ENCODE measurements at regions not wholly inside any gene's neighbourhood (a gene's known extent, or its start where the extent isn't known, plus 50 kb on each side); places are given as distances from the start of the nearest gene placed in this dataset.
"Not testable (repeated sequence)": the region's sequence is repeated elsewhere in the genome, so short reads cannot be mapped to it uniquely, and the experiment has no call there.

- intact Hi-C loops (cut with DNase I); DNase-seq (ENCODE audit: low spot score): not testable (repeated sequence)
Observed at GRCh38 chr12:73605925-73606324, 931.7 kb upstream of the ATXN7L3B start.

DNA sequence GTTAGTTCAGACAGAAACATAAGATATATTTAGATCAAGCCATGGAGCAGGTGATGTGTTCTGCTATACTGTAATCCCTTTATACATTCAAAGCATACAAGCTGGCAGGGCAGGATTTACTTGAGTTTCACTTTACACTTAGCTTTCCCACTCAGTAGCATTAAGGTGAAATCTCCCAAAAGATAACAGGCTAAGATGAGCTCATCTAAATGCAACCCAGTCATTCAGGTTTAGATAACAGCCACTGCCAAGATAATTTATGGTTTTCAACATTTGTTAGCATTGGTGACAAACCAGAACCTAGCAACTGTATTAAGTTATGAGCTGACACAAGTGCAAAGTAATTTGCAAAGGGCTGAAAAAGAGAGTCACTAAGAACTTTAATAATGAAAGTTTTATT lies 925.1 kb upstream of the ATXN7L3B start:
- intact Hi-C loops (cut with DNase I): no loop called here
- no peak for DNase-seq (ENCODE audit: low spot score)

GRCh38 chr12:73623421-73623820 lies 914.2 kb upstream of the ATXN7L3B start:
- intact Hi-C loops (cut with DNase I): no loop called here
- no peak for DNase-seq (ENCODE audit: low spot score)

GRCh38 chr12:73625226-73625625 lies 912.4 kb upstream of the ATXN7L3B start:
- intact Hi-C loops (cut with DNase I): no loop called here
- DNase-seq (ENCODE audit: low spot score): no peak

GRCh38 chr12:73629171-73629570 lies 908.5 kb upstream of the ATXN7L3B start:
- intact Hi-C loops (cut with DNase I): no loop called here
- DNase-seq (ENCODE audit: low spot score): no peak

DNA sequence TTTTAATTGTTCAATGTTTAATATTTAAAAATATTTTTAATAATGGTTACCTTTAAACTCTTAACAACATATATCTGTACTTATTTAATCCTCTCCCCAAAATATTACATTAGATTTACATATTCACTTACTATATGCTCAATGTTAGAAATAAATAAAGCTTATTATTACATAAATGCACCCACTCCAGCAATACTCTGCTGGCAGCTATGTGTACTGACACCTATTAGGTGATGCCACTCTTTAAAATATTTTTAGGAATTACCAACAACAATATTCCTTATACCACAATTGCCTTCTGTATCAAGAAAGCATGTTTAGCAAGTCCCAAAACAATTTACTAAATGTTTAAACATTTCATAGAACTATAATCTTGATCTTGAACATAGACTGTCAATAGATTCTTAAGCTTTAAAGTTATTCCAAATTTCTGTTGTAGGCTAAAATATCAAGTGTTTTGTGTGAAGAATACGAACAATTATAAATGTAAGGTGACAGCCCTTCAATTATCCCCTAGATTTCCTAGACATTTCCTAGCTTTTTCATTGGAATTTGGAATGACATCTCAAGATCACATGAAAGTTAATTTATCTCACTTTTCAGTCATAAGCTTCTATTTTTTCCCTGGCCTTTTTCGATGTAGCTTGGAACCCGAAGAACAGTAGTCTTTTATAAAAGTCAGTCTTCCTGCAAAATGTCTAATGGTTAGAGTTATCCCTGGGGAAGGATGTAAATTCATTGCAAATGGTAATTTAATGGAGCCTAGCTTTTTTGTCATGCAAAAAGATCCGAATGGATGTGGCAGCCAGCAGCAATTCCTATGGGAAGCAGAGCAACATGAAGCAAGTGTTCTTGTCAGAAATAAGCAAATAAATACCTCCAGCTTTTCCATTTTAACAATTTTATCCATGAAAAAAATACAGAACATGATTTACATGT lies 907.5 kb upstream of the ATXN7L3B start:
- no peak for DNase-seq (ENCODE audit: low spot score)
- intact Hi-C loops (cut with DNase I): no loop called here

GRCh38 chr12:73632191-73632590 lies 905.4 kb upstream of the ATXN7L3B start:
- intact Hi-C loops (cut with DNase I): no loop called here
- no peak for DNase-seq (ENCODE audit: low spot score)

GRCh38 chr12:73632661-73633060 lies 905.0 kb upstream of the ATXN7L3B start:
- intact Hi-C loops (cut with DNase I): no loop called here

GRCh38 chr12:73639397-73639796 lies 898.2 kb upstream of the ATXN7L3B start:
- intact Hi-C loops (cut with DNase I); DNase-seq (ENCODE audit: low spot score): not testable (repeated sequence)

More at GRCh38 chr12:73632661-73633060, 905.0 kb upstream of the ATXN7L3B start:
- DNase-seq (ENCODE audit: low spot score): no peak

- no peak for DNase-seq (ENCODE audit: low spot score)
- intact Hi-C loops (cut with DNase I): no loop called here
Observed at GRCh38 chr12:73656375-73656774, 881.3 kb upstream of the ATXN7L3B start.

GRCh38 chr12:73659802-73660201 lies 877.8 kb upstream of the ATXN7L3B start:
- DNase-seq (ENCODE audit: low spot score): no peak
- intact Hi-C loops (cut with DNase I): no loop called here

DNA sequence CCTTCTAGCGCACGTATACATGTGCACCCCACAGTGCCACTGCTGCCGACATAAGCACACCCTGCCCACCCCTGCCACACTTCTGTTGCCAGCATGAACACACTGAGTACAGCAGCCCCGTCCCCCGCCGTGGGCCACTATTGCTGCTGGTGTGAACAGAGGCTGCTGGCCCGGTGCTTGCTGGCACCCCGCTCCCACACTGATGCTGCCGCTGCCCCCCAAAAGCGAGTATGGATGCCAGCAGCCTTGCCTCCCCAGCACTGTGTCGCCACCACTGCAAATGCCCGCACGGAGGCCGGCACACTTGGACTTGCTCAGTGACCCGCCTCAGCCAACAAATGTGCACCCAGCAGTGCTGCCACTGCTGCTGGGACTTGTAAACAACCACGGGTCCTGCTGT lies 872.4 kb upstream of the ATXN7L3B start:
- intact Hi-C loops (cut with DNase I): no loop called here
- no peak for DNase-seq (ENCODE audit: low spot score)

DNA sequence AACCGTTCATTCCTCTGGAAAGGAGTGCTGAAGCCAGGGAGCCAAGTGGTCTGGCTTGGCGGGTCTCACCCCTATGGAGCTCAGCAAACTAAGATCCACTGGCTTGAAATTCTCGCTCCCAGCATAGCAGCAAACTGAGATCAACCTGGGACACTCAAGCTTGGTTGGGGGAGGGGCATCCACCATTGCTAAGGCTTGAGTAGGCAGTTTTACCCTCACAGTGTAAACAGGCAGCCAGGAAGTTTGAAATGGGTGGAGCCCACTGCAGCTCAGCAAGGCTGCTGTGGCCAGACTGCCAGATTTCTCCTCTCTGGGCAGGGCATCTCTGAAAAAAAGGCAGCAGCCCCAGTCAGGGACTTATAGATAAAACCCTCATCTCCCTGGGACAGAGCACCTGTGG lies 866.1 kb upstream of the ATXN7L3B start:
- intact Hi-C loops (cut with DNase I); DNase-seq (ENCODE audit: low spot score): not testable (repeated sequence)

DNA sequence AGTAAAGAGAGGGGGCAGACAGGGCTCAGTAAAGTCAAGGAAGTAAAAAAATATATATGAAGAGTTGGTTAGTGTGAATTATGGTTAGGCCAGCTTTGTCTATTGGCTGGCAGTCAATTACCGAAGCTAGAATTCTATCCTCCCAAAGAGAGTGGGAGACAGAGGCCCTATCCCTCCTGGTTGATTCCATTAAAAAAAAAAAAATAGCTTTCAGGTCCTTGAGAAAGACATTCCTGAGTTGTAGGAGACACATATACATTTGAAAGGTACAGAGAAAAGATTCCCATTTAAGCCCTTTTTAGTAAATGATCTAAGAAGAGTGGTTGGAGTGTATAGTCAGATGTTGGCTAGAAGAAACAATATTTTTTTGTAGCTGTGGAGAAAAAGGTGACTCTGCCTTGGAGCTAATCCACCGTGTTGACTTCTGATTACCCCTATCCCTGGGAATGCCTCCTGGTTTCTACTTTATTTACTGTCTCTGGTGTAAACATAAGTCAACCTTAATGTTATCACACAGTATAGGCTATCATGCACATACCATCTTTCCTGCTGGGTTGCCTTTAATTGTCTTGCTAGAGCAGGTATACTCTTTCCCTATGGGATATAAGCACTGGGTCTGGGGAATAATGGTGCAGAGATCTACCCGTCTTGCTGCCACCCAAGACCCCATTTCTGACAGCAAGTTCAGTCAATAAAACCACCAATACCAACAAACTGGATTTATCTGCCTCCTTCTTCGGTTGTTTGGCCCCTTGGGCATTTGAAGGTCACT lies 859.9 kb upstream of the ATXN7L3B start:
- intact Hi-C loops (cut with DNase I): no loop called here
- DNase-seq (ENCODE audit: low spot score): no peak

DNA sequence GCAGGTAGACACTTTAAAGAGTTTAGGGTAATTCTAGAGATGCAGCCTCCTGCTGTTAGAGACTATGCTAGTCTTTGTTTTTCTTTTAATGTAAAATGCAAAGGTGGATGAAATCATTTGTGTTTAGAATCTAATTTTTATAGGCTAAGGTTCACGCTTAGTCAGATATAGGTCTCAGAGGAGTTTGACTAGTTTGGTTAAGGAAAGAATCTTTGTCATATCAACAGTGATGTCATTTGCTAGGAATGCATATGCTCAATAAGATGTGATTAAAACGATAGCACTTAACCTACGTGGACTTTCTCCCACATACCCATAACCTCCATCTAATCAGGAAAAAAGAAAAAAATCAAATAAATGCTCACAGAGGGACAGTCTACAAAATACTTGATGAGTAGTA lies 859.3 kb upstream of the ATXN7L3B start:
- intact Hi-C loops (cut with DNase I): no loop called here
- DNase-seq (ENCODE audit: low spot score): no peak

- intact Hi-C loops (cut with DNase I): no loop called here
- no peak for DNase-seq (ENCODE audit: low spot score)
Observed at GRCh38 chr12:73699318-73699717, 838.3 kb upstream of the ATXN7L3B start.

DNA sequence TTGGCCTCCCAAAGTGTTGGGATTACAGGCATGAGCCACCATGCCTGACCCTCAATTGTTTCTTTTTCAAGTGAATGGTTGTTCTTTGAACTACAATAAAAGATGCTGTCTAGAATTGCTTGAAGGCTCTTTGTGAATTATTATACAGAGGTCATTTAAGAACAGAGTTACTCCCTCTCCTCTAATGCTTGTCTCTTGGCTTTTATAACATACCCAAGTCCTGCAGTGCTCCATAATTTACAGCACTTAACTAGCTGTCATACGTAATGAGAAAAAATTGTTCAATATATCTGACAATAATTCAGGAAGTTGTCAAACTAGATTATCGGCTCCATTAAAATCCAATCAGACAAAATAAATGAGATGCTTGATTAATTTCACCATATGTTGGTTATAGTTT lies 823.0 kb upstream of the ATXN7L3B start:
- DNase-seq (ENCODE audit: low spot score): no peak
- intact Hi-C loops (cut with DNase I): no loop called here

DNA sequence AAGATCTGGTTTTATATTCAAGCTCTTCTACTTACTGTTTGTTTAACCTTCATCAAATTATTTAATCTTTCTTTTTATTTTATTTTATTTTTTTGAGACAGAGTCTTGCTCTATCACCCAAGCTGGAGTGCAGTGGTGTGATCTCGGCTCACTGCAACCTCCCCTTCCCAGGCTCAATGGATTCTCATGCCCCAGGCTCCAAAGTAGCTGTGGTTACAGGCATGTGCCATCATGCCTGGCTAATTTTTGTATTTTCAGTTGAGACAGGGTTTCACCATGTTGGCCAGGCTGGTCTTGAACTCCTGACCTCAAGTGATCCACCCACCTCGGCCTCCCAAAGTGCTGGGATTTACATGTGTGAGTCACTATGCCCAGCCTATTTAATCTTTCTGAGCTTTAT lies 821.5 kb upstream of the ATXN7L3B start:
- DNase-seq (ENCODE audit: low spot score); intact Hi-C loops (cut with DNase I): not testable (repeated sequence)

GRCh38 chr12:73719223-73719622 lies 818.4 kb upstream of the ATXN7L3B start:
- DNase-seq (ENCODE audit: low spot score): no peak
- intact Hi-C loops (cut with DNase I): no loop called here

GRCh38 chr12:73726881-73727280 lies 810.8 kb upstream of the ATXN7L3B start:
- intact Hi-C loops (cut with DNase I): no loop called here
- DNase-seq (ENCODE audit: low spot score): no peak

Measured in posterior vena cava (tissue), 2 donors.